ENCODE measurements at regions not wholly inside any gene's neighbourhood (a gene's known extent, or its start where the extent isn't known, plus 50 kb on each side); places are given as distances from the start of the nearest gene placed in this dataset.

DNA sequence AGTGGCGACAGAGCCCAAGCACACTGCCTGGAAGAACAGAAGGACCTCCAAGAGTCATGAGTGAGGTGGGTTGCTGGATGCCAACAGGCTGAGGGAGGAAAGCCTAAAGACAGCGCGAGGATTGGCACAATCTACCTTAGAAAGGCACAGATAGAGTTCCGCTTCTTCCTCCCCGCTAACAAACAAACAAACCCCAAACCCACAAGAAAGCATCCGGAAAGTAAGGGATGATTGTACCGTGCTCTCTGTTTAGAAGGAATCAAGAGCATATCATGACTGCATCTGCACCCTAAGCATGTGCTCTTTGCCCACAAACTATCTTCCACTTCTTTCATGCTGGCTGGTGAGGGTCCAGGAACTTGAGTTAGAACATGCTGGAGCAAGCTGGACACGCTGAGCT is 233.0 kb upstream of the KLF12 start:
- no peak for DNase-seq

DNA sequence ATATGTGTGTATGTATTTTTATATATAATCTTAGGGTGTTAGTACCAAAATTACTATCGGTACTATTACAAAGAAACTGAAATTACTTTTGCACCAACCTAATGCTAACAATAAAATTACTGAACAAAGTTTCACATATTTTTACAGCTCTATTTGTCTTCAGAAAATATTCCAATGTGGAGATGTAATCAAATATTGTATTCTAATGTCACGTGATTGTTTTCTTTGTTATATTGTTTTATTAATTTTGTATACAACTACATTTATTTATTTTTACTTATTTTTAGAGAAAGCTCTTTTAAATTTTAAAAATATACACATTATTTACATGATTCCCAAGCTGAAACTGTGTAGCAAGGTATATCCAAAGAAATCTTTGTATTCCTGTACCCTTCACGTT is 227.1 kb upstream of the KLF12 start:
- no peak for DNase-seq

DNA sequence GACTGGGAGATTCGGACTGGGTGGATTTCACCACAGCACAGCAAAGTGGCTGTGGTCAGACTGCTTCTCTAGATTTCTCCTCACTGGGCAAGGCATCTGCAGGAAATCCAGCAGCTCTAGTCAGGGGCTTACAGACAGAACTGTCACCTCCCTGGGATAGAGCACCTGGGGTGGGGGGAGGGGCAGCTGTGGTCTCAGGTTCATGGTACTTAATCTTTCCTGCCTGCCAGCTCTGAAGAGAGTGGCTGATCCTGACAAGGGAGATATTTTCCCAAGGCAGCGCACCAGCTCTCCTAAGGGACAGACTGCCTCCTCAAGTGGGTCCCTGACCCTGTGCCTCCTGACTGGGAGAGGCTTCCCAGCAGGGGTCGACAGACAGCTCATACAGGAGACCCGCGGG is 212.8 kb upstream of the KLF12 start:
- no peak for DNase-seq

DNA sequence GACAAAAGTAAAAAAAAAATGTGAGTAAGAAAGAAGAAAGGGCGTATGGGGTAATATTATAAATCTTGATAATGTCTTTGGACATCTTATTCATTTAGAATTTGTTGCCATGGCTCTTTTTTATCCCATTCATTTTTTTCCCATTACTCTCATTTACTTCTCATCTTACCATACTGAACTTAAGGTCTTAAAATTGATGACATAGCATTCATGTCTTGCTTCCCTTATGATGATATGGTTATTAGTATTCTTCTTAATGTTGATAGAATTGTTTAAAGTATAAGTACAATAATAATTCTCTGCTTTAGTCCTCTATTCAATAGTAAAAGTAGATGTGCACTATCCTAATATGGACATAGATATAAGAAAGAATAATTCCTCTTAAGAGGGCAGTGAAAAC is 204.1 kb upstream of the KLF12 start:
- no peak for DNase-seq

DNA sequence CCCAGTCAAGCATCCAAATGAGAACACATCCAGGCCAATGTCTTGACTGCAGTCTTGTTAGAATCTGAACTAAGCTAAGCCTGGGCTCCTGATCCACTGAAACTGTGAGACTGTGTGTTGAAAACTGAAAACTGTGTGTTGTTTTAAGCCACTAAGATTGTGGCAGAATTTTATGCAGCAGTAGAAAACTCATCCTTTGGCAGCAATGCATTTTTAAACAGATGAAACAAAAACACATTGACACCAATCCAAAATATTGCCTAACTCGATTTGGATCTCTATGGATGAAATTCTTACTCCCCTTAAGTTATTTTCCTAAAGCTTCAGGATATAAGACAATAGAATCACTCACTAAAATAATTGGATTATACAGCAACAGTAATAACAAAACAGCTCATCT is 202.3 kb upstream of the KLF12 start:
- no peak for DNase-seq

DNA sequence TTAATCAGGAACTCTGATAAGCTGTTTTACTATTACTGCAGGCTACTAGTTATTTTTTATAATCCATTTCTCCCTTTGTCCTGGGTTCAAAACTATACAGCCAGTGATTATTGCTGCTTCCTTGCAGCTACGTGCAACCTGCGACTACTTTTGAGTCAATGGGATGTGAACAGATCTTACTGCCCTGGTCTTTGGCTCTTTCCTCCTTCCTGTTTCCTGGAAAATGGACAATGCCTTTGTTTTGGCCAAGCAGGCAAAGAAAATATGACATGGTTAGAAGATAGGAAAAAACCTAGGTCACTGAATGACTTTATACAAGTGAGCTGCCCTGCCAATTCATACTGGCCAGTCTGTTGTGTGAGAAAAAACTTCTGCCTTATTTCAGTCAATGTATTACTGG is 201.2 kb upstream of the KLF12 start:
- no peak for DNase-seq

DNA sequence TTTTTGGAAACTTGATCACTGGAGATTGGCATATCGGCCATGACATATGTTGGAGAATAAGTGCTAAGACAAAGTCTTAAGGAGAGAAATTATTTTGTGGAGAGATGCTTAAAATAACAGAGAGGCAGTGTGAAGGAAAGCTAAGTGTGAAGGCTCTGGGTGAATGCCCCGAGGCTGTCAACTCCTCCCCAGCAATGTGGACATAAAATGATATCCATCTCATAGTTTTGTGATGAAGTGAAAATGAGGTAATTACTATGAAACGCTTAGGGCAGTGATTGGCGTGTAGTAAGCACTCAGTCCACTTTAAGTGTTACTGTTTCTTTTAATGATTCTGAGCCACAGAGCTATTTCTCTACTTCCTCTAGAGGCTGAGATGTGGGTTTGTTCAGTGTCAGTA is 195.8 kb upstream of the KLF12 start:
- no peak for DNase-seq

DNA sequence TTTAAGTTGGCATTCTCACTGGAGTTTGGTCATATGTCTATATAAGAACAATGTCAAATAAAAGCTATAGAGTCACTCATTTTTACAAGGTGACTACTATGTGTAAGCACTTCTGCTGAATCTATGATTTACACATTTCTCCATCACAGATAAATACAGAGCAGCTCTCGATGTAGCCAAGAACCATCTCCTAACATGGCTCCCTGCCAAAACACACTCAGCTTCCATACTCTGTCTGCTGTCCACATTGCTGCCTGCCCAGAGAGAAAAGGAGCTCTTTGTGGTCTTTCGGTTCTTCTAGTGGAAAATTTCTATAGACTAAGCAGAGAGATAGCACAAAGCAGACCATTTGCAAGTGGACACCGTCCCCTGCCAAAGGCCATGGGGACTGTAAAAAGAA is 190.9 kb upstream of the KLF12 start:
- peak; percentile 89 for DNase-seq

DNA sequence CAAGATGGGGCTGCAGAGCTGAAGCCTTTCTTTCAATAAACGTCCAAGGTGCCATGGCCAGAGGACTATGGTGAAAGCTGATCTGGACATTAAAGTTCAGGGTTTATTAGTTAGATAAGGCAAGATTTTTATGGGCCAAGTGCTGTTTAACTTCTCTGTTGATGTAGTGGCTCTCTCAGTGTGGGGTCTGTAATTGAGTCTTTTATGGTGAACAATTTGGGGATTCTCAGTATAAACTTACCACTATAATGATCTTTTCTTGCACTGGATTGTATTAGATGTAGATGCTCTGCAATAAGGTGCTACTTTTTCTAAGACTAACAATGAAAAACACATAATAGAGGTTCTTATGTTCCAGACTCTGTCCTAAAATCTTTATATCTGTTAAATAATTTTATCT is 190.1 kb upstream of the KLF12 start:
- no peak for DNase-seq

DNA sequence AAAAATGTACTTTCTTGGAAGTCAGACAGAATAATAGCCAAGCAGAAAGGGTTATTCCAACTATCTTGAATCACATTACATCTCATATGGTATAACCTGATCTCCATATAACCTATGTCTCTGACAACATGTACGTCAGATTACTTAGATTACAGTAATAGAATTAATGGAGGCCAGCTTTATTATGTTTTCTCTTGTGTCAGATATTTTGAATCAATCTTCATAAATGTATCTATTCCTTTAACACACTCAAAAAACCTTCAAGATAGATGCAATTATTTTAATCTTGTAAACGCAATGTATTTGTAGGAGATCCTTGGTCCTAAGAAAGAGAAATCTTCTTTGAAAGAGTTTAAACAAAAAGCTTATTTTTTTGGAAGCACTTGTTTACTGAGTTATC is 188.4 kb upstream of the KLF12 start:
- DNase-seq: no peak

DNA sequence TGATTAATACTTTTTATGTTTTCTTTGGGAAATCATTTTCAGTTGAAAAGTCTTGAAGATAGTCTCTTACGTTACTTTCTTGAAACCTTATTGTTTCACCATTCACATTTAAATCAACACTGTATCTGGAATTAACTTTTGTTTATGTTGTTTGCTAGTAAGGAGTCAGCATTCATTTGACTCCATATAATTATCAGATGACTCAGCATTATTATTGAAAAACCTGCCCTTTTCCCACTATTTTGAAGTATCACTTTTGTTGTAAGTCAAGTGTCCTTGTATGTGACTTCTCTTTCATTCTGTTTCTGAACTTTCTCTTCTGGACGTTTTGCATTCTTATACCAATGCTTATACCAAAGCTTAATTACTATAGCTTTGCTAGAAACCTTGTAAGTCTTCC is 186.1 kb upstream of the KLF12 start:
- DNase-seq: no peak

DNA sequence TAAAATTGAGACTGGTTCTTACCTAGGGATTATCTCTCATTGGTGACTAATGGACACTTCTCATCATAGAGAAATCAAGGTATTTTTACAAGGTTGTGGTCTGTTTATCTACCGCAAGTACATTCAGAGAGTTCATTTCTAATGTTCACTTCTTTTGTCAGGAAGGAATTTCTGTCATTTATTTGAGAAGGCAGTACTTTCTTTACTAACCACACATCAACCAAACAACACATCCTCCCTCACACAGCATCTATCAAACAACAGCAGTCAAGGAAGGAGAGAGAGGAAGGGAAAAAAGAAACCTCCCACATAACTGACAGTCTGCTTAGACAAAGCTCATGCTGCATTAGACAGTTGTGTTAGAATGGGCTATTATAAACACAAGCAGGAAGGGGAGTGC is 182.3 kb upstream of the KLF12 start:
- DNase-seq: no peak

DNA sequence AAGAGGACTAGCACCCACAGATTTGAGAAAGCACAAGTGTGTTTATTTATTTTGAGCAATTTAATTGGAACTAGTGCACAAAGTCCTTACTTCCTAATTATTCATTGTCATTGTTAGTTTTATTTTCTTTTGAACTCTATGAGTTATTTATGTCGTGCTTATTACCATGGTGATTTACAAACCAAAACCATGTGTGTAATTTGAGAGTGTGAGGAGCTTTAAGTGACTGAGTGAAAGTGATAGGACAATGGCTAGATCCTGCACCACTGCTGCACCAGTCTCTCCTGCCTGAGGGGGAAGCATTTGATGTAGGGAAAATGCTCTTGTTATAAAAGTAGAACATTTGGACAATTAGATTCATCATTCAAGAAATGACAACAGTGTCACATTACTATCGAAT is 172.3 kb upstream of the KLF12 start:
- DNase-seq: peak; percentile 68

DNA sequence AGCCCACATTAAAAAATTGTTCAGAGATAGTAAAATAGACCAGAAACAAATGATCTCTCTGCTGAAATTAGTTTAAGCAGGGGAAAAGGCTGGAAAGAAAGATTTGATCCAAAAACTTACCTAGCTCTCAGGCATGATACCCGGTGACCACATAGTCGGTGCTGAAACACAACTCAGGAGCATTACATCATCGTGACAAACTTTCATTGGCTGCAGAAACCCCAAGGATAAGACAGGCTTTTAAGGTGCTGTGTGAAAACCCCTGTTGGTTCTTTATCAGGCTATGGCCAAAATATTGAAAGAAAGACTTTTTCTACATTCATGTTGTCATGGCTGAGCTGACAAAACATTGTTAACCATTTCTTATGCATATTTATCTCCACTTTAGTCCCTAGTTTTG is 171.7 kb upstream of the KLF12 start:
- peak; percentile 38 for DNase-seq

DNA sequence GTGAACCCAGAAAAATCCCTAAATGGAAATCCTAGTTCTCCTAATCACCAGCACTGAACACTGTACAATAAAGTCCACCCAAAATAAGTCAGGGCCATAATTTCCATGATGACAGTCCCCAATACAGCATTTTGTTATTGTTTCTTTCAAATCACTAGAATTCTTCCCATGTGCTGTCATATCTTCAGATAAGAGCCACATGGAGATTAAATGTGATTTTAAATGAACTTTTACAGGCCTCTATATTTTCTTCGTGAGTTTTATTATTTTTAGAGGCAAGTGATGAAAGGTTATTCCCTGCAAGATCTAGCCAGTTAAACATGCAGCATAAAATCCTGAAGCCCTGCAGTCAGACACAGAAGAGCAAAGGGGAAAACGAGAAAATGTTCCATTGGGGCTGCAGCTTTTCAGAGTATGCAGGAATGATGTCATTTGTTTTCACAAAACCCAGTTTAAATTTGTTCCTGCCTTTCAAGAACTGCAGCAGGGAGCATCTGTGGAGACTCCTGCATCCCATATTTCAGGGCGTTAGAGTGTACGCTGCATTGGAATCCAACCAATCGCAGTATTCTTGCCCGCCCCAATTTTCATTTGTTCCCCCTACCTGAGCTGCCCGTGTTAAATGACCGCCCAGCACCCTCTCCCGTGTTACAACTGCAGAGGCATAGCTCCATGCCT is 167.2 kb upstream of the KLF12 start:
- peak; percentile 61 for DNase-seq

DNA sequence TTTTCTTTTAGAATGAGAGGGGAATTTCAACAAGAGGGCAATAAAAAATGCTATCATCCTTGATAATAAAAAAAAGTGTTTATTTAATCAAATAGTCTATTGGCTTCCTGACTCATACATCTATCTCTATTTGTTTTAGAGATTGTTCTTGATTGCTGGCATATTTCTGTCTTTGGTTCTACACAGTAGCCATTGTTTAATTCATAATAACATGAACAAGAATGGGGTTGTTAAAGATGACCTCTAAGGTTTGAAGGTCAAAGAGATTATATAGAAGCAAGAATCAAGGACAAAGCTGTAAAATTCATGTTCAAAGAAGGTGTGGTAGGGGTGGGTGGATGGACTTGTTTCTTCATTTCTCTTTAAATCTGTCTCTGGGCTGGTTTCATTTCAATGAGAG is 166.0 kb upstream of the KLF12 start:
- DNase-seq: no peak

DNA sequence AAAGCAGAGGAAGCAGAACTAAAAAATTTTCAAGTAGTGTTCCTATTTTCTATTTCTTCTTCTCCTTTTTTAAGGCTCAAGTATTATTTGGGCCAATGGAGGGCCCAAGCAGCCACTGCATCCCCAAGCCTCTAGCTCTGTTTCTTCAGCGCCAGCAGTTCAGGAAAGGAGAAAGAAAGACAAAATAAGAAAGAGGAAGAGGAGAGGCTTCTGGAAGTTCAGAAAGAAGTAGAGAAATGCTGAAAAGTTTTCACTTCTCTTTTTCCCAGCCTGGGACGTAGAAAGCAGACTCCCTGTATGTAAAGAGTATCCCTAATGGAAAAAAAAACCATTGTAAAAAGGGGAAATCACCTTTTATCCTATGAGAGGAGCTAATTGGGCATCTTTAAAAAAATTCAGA is 165.5 kb upstream of the KLF12 start:
- DNase-seq: no peak

DNA sequence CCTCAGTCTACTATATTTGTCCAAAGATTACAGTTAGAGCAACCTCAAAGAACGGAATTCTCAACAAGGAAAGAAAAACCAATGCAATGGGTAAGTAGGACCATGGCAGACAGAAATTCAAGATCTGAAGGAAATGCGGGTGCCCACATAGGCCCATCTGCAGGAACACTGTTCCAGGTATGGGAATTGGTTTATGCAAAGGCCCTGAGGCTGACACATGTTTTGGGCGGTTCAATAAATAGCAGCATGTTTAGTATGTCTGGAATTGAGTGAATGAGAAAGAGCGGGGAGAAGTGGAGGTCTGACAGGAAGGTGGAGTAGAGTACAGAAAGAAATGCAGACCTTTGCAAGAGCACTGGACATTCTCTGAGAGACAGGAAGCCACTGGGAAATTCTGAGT is 164.7 kb upstream of the KLF12 start:
- no peak for DNase-seq

DNA sequence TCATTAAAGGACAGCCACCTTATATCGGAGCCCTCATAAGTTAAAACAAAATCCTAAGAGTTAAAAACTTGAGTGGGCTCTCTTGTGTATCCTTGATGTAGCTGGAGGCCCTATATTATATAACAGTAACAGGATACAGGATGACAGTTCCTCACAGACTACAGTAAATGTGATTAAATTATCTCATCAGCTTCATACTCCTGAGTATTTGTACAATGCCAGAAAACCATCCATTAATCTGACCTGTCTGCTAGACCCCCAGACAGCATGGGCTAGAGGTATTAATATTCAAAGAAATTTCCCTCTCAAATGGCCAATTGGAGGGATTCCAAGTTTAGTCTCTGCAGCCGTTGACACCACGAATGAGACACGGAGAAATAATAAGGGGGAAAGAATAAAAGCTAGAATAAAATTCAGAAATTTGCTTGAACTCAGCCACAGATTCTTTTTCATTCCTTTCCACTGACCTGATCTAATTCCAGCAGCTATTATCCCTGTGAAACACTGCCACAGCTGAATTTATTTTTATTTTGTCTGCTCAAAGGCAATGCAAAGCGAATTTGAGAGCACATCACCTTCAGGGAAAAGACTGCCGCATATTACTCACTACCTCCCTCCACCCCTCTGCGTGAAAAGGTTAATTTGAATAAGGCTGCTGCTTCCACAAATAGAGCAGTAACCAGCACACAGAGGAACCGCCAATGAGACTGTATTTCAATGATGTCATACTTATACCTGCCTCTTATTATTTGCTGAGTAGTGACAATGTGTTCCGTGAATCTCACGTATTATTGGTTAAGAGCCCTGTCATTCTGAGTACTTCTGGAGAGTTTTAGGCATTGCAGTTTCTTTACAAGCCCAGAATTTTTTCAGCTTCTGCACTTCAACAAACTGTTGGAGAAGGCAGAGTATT is 155.9 kb upstream of the KLF12 start:
- DNase-seq: peak; percentile 95

DNA sequence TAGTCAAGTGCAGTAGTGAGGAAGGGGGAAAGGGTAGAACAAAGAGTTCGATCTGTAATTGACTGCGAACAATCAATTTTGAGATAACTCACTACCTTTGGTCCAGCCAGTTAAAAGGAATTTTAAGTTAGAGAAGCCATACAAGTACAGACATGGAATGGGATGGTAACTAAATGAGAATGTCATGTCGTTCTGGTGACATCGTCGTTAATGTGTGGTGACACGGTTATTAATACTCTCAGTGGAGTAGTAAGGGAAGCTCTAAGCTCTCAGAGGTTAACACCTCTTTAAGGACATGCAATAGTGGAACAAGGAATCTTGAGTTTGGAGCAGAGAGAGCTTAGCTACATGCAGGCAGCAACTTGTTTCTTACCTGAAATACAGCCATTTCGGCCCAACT is 154.9 kb upstream of the KLF12 start:
- DNase-seq: peak; percentile 38

DNA sequence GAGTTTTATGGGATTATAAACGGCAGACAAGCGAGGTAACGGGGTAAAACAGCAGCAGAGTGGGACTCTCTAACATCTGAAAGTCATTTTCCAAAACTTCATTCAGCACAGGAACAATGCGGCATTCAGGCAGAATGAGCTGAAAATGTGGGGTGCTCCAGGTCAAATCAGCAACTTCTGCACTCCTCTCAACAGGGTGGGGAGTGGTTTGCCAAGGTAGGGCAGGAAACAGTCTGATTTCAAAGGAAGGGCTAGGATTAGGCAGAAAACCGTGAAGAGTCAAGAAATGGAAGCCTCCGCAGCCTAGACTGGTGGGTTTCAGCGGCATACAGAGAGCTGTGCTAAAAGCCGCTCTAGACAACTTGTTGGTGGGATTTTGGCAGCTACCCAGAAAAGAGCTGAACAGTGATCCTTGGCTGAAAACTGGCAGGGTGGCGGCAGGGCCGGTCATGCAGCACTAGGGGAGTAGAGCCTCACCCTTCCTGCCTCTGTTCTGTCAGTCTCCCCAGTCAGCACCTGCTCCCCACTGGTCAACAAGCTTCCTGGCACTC is 154.2 kb upstream of the KLF12 start:
- DNase-seq: peak; percentile 88

DNA sequence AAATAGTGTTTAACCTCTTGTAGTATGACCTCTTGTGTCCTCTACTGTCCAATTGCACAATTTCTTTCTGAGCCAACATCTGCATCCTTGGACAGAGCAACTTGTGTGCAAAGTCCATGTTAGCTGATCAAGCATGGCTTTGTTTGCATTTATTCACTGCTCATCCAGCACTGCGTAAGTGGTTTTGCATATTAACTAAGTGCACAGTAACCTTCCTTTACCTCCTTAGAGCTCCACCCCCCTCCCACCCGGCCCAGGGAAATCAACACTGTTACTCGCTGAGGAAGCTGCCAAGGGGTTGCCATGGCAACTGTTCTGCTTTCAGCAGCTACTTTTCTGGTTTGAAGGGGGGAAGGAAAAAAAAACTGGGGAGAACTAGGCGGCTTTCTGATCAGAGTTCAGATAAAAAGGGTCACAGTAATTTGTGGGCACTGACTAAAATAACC is 153.5 kb upstream of the KLF12 start:
- peak; percentile 95 for DNase-seq

DNA sequence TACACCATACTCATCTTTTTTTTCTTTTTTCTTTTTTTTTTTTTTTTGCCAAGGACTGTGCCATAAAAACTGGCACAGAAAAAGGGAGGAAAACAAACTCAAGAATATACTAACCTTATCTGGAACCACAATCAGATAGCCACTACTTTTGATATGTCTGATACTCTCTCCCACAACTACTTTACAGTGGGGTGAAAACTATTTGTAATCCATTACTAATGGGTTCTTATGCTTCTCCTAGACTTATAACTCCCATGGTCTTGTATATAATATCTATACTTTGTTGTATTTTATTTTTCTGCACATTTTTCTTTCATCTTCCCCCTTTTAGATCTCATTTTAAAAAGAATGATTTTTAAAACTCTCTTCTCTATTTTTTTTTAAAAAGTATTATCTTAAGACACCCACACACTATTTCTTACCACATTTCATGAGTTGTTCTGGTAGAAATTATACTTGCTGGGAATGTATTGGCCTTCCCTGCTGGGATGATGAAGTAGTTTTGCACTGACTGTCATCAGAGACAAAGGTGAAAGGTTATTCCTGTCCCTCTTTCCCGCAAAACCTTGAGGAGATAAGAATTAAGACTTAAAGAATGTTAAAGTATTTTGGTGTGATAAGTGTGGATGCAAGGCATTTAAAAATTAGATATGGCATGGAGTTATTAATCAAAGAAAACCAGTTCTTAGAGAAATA is 146.7 kb upstream of the KLF12 start:
- DNase-seq: no peak

Measured in tongue (tissue), 1 donor.